GM12878 (cell line): ENCODE measurements at regions not wholly inside any gene's neighbourhood (a gene's known extent, or its start where the extent isn't known, plus 50 kb on each side); places are given as distances from the start of the nearest gene placed in this dataset.

ENCODE experiments used
- ATAC-seq: fragments of 200-7000 bp; cut with Tn5 transposase; 3 replicates; pipeline ENCODE4 v1.9.1; 2020; ENCODE audit warnings: mild to moderate bottlenecking, moderate library complexity
- BruUV-seq: library from RNA; stranded (reverse); fragments of 400-500 nt; replicated peaks from 2 replicates; lab custom pipeline; 2021; lab: Mats Ljungman, UMichigan
- CTCF ChIA-PET: fragments of 300-600 bp; sonication (Branson Sonifier 250); formaldehyde crosslinking; extraction: SDS; loops from one replicate; lab custom pipeline; 2021; ENCODE audit warnings: inconsistent platforms; lab: Yijun Ruan, JAX
- POLR2A ChIA-PET: fragments of 350-600 bp; formaldehyde crosslinking; extraction: SDS; loops from one replicate; lab custom pipeline; 2021; ENCODE audit warnings: inconsistent platforms; lab: Charles Lee
- RAD21 ChIA-PET: fragments of 300-600 bp; sonication (Branson Sonifier 250); formaldehyde crosslinking; loops from one replicate; lab custom pipeline; 2023; ENCODE audit warnings: antibody characterized with exemption; ENCODE audit not compliant: unreplicated experiment; lab: Charles Lee
- SMC1A ChIA-PET: fragments of 300-600 bp; sonication (Branson Sonifier 250); formaldehyde crosslinking; loops from one replicate; lab custom pipeline; 2023; ENCODE audit not compliant: unreplicated experiment, uncharacterized antibody; lab: Charles Lee
- DNase-seq: peaks from one replicate; pipeline ENCODE4 v3.0.0-alpha.2; 2011; ENCODE audit warnings: low read depth, low spot score
- FAIRE-seq: peaks from 3 replicates; lab custom pipeline; 2011; peaks lifted over from hg19 to GRCh38; lab: Jason Lieb, UNC
- H2AFZ ChIP-seq: 2 replicates; pipeline ENCODE4 v1.6.0; 2011; ENCODE audit warnings: low read depth, low read length, control low read depth; ENCODE audit not compliant: control insufficient read depth
- H3K27ac ChIP-seq: 2 replicates; pipeline ENCODE4 v1.5.1; 2011; ENCODE audit warnings: control low read depth; ENCODE audit not compliant: control insufficient read depth, insufficient read depth
- H3K27me3 ChIP-seq, 2 experiments: replicated peaks in 1 of 2; 2 replicates each; pipeline versions ENCODE4 v1.6.0 to v1.6.1; 2011; ENCODE audit warnings: low read length in 1 of 2; ENCODE audit not compliant: control insufficient read depth in 2 of 2, insufficient read depth in 2 of 2
- H3K36me3 ChIP-seq, 2 experiments: 2 replicates each; pipeline ENCODE4 v1.5.1; 2011; ENCODE audit warnings: low read length in 1 of 2; ENCODE audit not compliant: control insufficient read depth in 2 of 2, insufficient read depth in 2 of 2
- H3K4me1 ChIP-seq: 2 replicates; pipeline ENCODE4 v1.6.1; 2011; ENCODE audit warnings: mild to moderate bottlenecking, low read length, moderate library complexity, mixed read lengths; ENCODE audit not compliant: control insufficient read depth, insufficient read depth
- H3K4me2 ChIP-seq: 2 replicates; pipeline ENCODE4 v1.6.0; 2011; ENCODE audit warnings: control low read depth; ENCODE audit not compliant: control insufficient read depth, insufficient read depth
- H3K4me3 ChIP-seq: fragments of 200-600 bp; sonication (generic); 2 replicates; pipeline ENCODE4 v1.5.1; 2016
- H3K79me2 ChIP-seq: 2 replicates; pipeline ENCODE4 v1.6.0; 2011; ENCODE audit warnings: low read length; ENCODE audit not compliant: control insufficient read depth, insufficient read depth
- H3K9ac ChIP-seq: 2 replicates; pipeline ENCODE4 v1.8.0; 2011; ENCODE audit warnings: low read length, control low read depth, mixed read lengths; ENCODE audit not compliant: control insufficient read depth, insufficient read depth
- H3K9me3 ChIP-seq: replicated peaks from 3 replicates; pipeline ENCODE4 v1.5.1; 2011; ENCODE audit warnings: mild to moderate bottlenecking, low read length; ENCODE audit not compliant: control insufficient read depth, insufficient read depth
- H4K20me1 ChIP-seq: 2 replicates; pipeline ENCODE4 v1.6.0; 2011; ENCODE audit not compliant: control insufficient read depth, insufficient read depth
- BCL11A ChIP-seq: IDR thresholded peaks from 2 replicates; pipeline ENCODE4 v1.6.1; 2011; ENCODE audit warnings: low read depth, low read length
- EED ChIP-seq: sonication (generic); IDR thresholded peaks from 2 replicates; pipeline ENCODE4 v1.6.1; 2016; ENCODE audit warnings: antibody characterized with exemption, low read depth
- FOXK2 ChIP-seq: fragments of 450-650 bp; IDR thresholded peaks from 2 replicates; pipeline ENCODE4 v1.6.1; 2017; ENCODE audit warnings: mild to moderate bottlenecking, moderate library complexity
- FOXM1 ChIP-seq: IDR thresholded peaks from 2 replicates; pipeline ENCODE4 v1.6.1; 2012; ENCODE audit warnings: low read depth, mild to moderate bottlenecking, inconsistent platforms, low read length, moderate library complexity
- MEF2A ChIP-seq: IDR thresholded peaks from 2 replicates; pipeline ENCODE4 v1.6.1; 2011; ENCODE audit warnings: low read depth, mild to moderate bottlenecking, low read length, moderate library complexity; ENCODE audit not compliant: insufficient read depth
- MTA3 ChIP-seq: IDR thresholded peaks from 2 replicates; pipeline ENCODE4 v1.6.1; 2012; ENCODE audit warnings: low read length, inconsistent platforms, borderline replicate concordance
- MYC ChIP-seq: IDR thresholded peaks from 2 replicates; pipeline ENCODE4 v1.6.1; 2011; ENCODE audit warnings: mild to moderate bottlenecking, low read length, moderate library complexity, inconsistent platforms; ENCODE audit not compliant: insufficient read depth, insufficient replicate concordance, insufficient read length, severe bottlenecking
- NBN ChIP-seq: fragments of 450-650 bp; IDR thresholded peaks from 2 replicates; pipeline ENCODE4 v1.6.1; 2016
- SUPT20H ChIP-seq: IDR thresholded peaks from 2 replicates; pipeline ENCODE4 v1.6.1; 2011; ENCODE audit warnings: low read depth, mild to moderate bottlenecking, low read length, moderate library complexity, borderline replicate concordance; ENCODE audit not compliant: control insufficient read depth
- ZBTB4 ChIP-seq: fragments of 450-650 bp; formaldehyde crosslinking; IDR thresholded peaks from 2 replicates; pipeline ENCODE4 v1.4.0; 2022; ENCODE audit warnings: mild to moderate bottlenecking, moderate library complexity
- WGBS: methylation state at CpG from one replicate; pipeline ENCODE4 v1.1.6; 2016; ENCODE audit warnings: low lambda C conversion rate; ENCODE audit not compliant: insufficient replicate concordance, insufficient coverage; ENCODE audit errors: missing lambda C conversion rate; 5-methylcytosine and 5-hydroxymethylcytosine counted together
- in situ Hi-C: fragments of 300-500 bp; cut with MboI; formaldehyde crosslinking; loops from 9 replicates; pipeline ENCODE4 v1.14.3; 2018; ENCODE audit warnings: mixed read lengths
- intact Hi-C: fragments of 100-400 bp; cut with micrococcal nuclease; formaldehyde crosslinking; loops from one replicate; pipeline ENCODE4 v1.14.2; 2022; ENCODE audit not compliant: unreplicated experiment
- TF ChIP-seq, protein P1 (sequence below): fragments of 450-650 bp; IDR thresholded peaks from 2 replicates; pipeline ENCODE4 v1.6.1; 2018; ENCODE audit warnings: mild to moderate bottlenecking, low read depth, moderate library complexity; ENCODE audit not compliant: partially characterized antibody
- TF ChIP-seq, protein P2 (sequence below), 3 experiments: IDR thresholded peaks in 2 of 3; conservative IDR thresholded peaks in 1 of 3; 2 replicates each; pipeline ENCODE4 v1.5.1; 2011; ENCODE audit warnings: low read depth in 3 of 3, low read length in 3 of 3, mild to moderate bottlenecking in 3 of 3, control low read depth in 2 of 3, moderate library complexity in 2 of 3, inconsistent platforms in 1 of 3, mixed read lengths in 1 of 3; ENCODE audit not compliant: control insufficient read depth in 2 of 3, insufficient read depth in 1 of 3; ENCODE audit errors: extremely low read depth in 1 of 3
- TF ChIP-seq, protein P3 (sequence below): fragments of 450-650 bp; IDR thresholded peaks from 2 replicates; pipeline ENCODE4 v1.6.1; 2017; ENCODE audit warnings: antibody characterized with exemption, mild to moderate bottlenecking, moderate library complexity

DNA sequence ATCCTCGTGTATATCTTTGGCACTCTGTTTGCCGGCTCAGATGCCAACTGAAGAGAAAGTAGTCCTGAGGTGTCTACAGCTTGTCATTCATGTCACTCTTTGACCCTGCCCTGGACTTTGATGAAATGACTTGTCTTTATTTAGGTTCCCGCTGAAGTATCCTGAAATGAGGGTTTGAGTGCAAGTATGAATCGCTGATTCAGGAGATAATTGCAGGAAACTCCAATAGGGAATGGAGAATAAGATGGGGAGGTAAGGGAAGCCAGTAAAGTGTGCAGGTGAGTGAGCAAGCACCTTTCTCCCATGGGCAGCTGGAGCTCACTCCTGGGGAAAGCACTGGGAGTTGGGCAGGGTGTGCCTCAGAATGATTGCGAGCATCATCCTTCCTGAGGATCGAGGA is 50.3 kb upstream of the ZFR start:
- WGBS = 87% methylated on average over 6 of the region's 6 CpGs
- Histone ChIP-seq H4K20me1 (no peaks in the 10 kb centered on the region), H3K4me3 (no peak overlapping the region), H3K9ac (no peak overlapping the region), H3K4me2 (no peak overlapping the region), H3K79me2 (no peaks in the 10 kb centered on the region), H2AFZ (no peak overlapping the region), H3K27ac (no peak overlapping the region), H3K4me1 (no peaks in the 10 kb centered on the region), H3K36me3 (no peaks in the 10 kb centered on the region), H3K9me3 (no peaks in the 10 kb centered on the region), H3K27me3 (no peaks in the 10 kb centered on the region)
- ChIA-PET SMC1A (interaction anchor here (1.4 to 4.7 kb wide), 3 partner anchors 23 to 95 kb away, joined by 3 to 36 read pairs (median 5); no protein-coding TSS in a partner anchor), CTCF (interaction anchor here (0.6 to 7.3 kb wide), 3 partner anchors 10 to 95 kb away, joined by 5 to 61 read pairs (median 6); no protein-coding TSS in a partner anchor), RAD21 (interaction anchor here (0.7 to 1.8 kb wide), 3 partner anchors 91 to 289 kb away, joined by 3 to 12 read pairs (median 3); no protein-coding TSS in a partner anchor), POLR2A (interaction anchor here (0.6 kb wide), 1 partner anchor 31 kb away, joined by 7 read pairs; no protein-coding TSS in a partner anchor)
- no TSS peak for BruUV-seq
- in situ Hi-C loops (no loop called here), intact Hi-C loops (no loop called here)
- DNase-seq = no peak
- no peak for ATAC-seq
- no peak for FAIRE-seq
- no peak for TF ChIP-seq MYC
- no peak for TF ChIP-seq FOXK2
- TF ChIP-seq, protein P1, sequence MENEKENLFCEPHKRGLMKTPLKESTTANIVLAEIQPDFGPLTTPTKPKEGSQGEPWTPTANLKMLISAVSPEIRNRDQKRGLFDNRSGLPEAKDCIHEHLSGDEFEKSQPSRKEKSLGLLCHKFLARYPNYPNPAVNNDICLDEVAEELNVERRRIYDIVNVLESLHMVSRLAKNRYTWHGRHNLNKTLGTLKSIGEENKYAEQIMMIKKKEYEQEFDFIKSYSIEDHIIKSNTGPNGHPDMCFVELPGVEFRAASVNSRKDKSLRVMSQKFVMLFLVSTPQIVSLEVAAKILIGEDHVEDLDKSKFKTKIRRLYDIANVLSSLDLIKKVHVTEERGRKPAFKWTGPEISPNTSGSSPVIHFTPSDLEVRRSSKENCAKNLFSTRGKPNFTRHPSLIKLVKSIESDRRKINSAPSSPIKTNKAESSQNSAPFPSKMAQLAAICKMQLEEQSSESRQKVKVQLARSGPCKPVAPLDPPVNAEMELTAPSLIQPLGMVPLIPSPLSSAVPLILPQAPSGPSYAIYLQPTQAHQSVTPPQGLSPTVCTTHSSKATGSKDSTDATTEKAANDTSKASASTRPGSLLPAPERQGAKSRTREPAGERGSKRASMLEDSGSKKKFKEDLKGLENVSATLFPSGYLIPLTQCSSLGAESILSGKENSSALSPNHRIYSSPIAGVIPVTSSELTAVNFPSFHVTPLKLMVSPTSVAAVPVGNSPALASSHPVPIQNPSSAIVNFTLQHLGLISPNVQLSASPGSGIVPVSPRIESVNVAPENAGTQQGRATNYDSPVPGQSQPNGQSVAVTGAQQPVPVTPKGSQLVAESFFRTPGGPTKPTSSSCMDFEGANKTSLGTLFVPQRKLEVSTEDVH = no peak
- no peak for TF ChIP-seq SUPT20H
- no peak for TF ChIP-seq EED
- no peak for TF ChIP-seq ZBTB4 (CRISPR knock-in tag)
- no peak for TF ChIP-seq FOXM1
- no peak for TF ChIP-seq MTA3
- no peak for TF ChIP-seq BCL11A
- TF ChIP-seq, protein P2, sequence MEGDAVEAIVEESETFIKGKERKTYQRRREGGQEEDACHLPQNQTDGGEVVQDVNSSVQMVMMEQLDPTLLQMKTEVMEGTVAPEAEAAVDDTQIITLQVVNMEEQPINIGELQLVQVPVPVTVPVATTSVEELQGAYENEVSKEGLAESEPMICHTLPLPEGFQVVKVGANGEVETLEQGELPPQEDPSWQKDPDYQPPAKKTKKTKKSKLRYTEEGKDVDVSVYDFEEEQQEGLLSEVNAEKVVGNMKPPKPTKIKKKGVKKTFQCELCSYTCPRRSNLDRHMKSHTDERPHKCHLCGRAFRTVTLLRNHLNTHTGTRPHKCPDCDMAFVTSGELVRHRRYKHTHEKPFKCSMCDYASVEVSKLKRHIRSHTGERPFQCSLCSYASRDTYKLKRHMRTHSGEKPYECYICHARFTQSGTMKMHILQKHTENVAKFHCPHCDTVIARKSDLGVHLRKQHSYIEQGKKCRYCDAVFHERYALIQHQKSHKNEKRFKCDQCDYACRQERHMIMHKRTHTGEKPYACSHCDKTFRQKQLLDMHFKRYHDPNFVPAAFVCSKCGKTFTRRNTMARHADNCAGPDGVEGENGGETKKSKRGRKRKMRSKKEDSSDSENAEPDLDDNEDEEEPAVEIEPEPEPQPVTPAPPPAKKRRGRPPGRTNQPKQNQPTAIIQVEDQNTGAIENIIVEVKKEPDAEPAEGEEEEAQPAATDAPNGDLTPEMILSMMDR (IDR thresholded peaks at IDR 0.05 in 2 of 3, conservative IDR thresholded peaks at IDR 0.05 in 1 of 3; ENCODE audit: control insufficient read depth in 2 of 3, extremely low read depth in 1 of 3, insufficient read depth in 1 of 3, low read depth in 3 of 3, low read length in 3 of 3) = no peak
- TF ChIP-seq, protein P3, sequence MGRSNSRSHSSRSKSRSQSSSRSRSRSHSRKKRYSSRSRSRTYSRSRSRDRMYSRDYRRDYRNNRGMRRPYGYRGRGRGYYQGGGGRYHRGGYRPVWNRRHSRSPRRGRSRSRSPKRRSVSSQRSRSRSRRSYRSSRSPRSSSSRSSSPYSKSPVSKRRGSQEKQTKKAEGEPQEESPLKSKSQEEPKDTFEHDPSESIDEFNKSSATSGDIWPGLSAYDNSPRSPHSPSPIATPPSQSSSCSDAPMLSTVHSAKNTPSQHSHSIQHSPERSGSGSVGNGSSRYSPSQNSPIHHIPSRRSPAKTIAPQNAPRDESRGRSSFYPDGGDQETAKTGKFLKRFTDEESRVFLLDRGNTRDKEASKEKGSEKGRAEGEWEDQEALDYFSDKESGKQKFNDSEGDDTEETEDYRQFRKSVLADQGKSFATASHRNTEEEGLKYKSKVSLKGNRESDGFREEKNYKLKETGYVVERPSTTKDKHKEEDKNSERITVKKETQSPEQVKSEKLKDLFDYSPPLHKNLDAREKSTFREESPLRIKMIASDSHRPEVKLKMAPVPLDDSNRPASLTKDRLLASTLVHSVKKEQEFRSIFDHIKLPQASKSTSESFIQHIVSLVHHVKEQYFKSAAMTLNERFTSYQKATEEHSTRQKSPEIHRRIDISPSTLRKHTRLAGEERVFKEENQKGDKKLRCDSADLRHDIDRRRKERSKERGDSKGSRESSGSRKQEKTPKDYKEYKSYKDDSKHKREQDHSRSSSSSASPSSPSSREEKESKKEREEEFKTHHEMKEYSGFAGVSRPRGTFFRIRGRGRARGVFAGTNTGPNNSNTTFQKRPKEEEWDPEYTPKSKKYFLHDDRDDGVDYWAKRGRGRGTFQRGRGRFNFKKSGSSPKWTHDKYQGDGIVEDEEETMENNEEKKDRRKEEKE = no peak
- no peak for TF ChIP-seq NBN
- TF ChIP-seq MEF2A = no peak
